HepG2 (cell line): ENCODE measurements at regions not wholly inside any gene's neighbourhood (a gene's known extent, or its start where the extent isn't known, plus 50 kb on each side); places are given as distances from the start of the nearest gene placed in this dataset.

Source experiments
- FOXP4 ChIP-seq: sonication (generic); formaldehyde crosslinking; IDR thresholded peaks from 2 replicates; pipeline ENCODE4 v1.4.0; 2020; ENCODE audit warnings: missing genetic modification reagents
- TARDBP ChIP-seq: sonication (generic); formaldehyde crosslinking; IDR thresholded peaks from 2 replicates; pipeline ENCODE4 v1.8.0; 2022; ENCODE audit warnings: mild to moderate bottlenecking, missing genetic modification reagents

DNA sequence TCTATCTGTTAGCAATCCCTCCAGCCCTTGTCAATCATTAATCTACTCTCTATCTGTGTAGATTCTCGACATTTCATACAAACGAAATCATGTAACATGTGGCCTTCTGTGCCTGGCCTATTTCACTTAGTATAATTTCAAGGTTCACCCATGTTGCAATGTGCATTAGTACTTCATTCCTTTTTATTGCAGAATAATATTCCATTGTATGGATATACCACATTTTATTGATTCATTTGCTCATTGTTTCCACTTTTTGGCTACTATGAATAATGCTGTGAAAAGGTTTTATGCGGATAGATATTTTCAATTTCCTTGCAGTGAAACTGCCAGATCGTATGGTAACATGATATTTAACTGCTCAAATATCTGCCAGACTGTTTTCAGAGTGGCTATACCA is 100.1 kb downstream of the MIAT start:
- no peak for TF ChIP-seq FOXP4 (CRISPR knock-in tag)
- no peak for TF ChIP-seq TARDBP (CRISPR knock-in tag)
